ENCODE measurements at regions not wholly inside any gene's neighbourhood (a gene's known extent, or its start where the extent isn't known, plus 50 kb on each side); places are given as distances from the start of the nearest gene placed in this dataset.

DNA sequence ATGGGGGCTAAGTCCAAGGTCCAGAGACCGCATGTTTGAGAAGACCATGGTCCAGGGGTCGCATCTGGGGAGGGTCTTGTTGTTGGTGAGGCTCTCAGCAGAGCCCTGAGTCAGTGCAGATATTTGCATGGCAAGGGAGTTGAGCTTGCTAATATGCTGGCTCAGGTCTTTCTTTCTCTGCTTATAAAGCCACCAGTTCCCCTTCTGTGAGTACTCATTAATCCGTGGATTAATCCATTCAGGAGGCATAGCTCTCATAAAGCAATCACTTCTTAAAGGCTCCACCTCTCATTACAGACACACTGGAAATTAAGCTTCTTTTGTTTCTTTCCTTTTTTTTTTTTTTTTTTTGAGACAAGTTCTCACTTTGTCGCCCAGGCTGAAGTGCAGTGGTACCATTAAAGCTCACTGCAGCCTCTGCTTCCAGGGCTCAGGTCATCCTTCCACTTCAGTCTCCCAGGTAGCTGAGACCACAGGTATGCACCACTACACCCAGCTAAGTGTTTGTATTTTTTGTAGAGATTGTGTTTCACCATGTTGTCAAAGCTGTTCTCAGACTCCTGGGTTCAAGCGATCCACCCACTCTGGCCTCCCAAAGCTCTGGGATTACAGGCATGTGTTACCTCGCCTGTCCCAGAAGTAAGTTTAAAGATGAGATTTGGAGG lies 216.4 kb downstream of the SLITRK5 start:
- TF ChIP-seq, protein P1, sequence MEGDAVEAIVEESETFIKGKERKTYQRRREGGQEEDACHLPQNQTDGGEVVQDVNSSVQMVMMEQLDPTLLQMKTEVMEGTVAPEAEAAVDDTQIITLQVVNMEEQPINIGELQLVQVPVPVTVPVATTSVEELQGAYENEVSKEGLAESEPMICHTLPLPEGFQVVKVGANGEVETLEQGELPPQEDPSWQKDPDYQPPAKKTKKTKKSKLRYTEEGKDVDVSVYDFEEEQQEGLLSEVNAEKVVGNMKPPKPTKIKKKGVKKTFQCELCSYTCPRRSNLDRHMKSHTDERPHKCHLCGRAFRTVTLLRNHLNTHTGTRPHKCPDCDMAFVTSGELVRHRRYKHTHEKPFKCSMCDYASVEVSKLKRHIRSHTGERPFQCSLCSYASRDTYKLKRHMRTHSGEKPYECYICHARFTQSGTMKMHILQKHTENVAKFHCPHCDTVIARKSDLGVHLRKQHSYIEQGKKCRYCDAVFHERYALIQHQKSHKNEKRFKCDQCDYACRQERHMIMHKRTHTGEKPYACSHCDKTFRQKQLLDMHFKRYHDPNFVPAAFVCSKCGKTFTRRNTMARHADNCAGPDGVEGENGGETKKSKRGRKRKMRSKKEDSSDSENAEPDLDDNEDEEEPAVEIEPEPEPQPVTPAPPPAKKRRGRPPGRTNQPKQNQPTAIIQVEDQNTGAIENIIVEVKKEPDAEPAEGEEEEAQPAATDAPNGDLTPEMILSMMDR (IDR thresholded peaks at IDR 0.05), result no peak
- TF ChIP-seq, protein P2, sequence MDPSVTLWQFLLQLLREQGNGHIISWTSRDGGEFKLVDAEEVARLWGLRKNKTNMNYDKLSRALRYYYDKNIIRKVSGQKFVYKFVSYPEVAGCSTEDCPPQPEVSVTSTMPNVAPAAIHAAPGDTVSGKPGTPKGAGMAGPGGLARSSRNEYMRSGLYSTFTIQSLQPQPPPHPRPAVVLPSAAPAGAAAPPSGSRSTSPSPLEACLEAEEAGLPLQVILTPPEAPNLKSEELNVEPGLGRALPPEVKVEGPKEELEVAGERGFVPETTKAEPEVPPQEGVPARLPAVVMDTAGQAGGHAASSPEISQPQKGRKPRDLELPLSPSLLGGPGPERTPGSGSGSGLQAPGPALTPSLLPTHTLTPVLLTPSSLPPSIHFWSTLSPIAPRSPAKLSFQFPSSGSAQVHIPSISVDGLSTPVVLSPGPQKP (IDR thresholded peaks at IDR 0.05; ENCODE audit: low read depth, low read length), result no peak
- TF ChIP-seq, protein P3, sequence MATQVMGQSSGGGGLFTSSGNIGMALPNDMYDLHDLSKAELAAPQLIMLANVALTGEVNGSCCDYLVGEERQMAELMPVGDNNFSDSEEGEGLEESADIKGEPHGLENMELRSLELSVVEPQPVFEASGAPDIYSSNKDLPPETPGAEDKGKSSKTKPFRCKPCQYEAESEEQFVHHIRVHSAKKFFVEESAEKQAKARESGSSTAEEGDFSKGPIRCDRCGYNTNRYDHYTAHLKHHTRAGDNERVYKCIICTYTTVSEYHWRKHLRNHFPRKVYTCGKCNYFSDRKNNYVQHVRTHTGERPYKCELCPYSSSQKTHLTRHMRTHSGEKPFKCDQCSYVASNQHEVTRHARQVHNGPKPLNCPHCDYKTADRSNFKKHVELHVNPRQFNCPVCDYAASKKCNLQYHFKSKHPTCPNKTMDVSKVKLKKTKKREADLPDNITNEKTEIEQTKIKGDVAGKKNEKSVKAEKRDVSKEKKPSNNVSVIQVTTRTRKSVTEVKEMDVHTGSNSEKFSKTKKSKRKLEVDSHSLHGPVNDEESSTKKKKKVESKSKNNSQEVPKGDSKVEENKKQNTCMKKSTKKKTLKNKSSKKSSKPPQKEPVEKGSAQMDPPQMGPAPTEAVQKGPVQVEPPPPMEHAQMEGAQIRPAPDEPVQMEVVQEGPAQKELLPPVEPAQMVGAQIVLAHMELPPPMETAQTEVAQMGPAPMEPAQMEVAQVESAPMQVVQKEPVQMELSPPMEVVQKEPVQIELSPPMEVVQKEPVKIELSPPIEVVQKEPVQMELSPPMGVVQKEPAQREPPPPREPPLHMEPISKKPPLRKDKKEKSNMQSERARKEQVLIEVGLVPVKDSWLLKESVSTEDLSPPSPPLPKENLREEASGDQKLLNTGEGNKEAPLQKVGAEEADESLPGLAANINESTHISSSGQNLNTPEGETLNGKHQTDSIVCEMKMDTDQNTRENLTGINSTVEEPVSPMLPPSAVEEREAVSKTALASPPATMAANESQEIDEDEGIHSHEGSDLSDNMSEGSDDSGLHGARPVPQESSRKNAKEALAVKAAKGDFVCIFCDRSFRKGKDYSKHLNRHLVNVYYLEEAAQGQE (IDR thresholded peaks at IDR 0.05), result no peak
- TF ChIP-seq, protein P4, sequence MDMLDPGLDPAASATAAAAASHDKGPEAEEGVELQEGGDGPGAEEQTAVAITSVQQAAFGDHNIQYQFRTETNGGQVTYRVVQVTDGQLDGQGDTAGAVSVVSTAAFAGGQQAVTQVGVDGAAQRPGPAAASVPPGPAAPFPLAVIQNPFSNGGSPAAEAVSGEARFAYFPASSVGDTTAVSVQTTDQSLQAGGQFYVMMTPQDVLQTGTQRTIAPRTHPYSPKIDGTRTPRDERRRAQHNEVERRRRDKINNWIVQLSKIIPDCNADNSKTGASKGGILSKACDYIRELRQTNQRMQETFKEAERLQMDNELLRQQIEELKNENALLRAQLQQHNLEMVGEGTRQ (IDR thresholded peaks at IDR 0.05), result no peak
- no peak for TF ChIP-seq CHD2 (IDR thresholded peaks at IDR 0.05; ENCODE audit: low read length, partially characterized antibody)
- no peak for TF ChIP-seq POLR2A (IDR thresholded peaks at IDR 0.05; ENCODE audit: low read length)
- no peak for TF ChIP-seq EP300 (IDR thresholded peaks at IDR 0.05)
- TF ChIP-seq CEBPB (IDR thresholded peaks at IDR 0.05), result no peak
- TF ChIP-seq JUN (IDR thresholded peaks at IDR 0.05), result no peak
- TF ChIP-seq, protein P5, sequence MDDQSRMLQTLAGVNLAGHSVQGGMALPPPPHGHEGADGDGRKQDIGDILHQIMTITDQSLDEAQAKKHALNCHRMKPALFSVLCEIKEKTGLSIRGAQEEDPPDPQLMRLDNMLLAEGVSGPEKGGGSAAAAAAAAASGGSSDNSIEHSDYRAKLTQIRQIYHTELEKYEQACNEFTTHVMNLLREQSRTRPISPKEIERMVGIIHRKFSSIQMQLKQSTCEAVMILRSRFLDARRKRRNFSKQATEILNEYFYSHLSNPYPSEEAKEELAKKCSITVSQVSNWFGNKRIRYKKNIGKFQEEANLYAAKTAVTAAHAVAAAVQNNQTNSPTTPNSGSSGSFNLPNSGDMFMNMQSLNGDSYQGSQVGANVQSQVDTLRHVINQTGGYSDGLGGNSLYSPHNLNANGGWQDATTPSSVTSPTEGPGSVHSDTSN (IDR thresholded peaks at IDR 0.05), result no peak
- TF ChIP-seq HDAC2 (IDR thresholded peaks at IDR 0.05), result no peak
- no peak for TF ChIP-seq RFX5 (IDR thresholded peaks at IDR 0.05)
- TF ChIP-seq, protein P6, sequence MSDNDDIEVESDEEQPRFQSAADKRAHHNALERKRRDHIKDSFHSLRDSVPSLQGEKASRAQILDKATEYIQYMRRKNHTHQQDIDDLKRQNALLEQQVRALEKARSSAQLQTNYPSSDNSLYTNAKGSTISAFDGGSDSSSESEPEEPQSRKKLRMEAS (IDR thresholded peaks at IDR 0.05), result no peak
